Lower leg skin (tissue), 3 donors: ENCODE measurements at regions not wholly inside any gene's neighbourhood (a gene's known extent, or its start where the extent isn't known, plus 50 kb on each side); places are given as distances from the start of the nearest gene placed in this dataset.

Source experiments
- POLR2A ChIP-seq, 2 donors: fragments of 450-650 bp; IDR thresholded peaks; one replicate each; pipeline ENCODE4 v1.6.1; 2016 to 2017; ENCODE audit warnings: antibody characterized with exemption in 2 of 2, mild to moderate bottlenecking in 1 of 2, moderate library complexity in 1 of 2
- TF ChIP-seq, protein P1 (sequence below), 3 donors: fragments of 450-650 bp; IDR thresholded peaks; one replicate each; pipeline ENCODE4 v1.5.1; 2016; ENCODE audit warnings: antibody characterized with exemption in 3 of 3, mild to moderate bottlenecking in 3 of 3, moderate library complexity in 2 of 3

DNA sequence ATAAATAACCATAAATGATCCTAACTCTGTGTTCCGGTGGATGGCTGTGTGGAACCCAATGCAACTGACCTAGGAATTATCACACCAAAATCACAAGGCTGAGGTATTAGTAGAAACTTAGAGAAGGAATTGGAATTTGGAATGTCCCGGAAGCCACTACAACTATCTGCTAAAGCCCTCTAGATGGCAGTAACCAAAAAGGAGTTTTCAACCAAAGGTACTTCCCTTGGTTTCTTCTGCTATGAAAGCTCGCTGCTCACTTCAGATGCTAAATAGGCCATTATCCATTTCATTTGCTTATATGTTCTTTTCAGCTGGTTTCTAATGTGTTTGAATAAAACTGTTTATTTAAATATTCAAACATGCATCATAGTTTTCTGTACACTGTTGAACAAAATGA lies 1589.1 kb upstream of the SPRY2 start:
- no peak for TF ChIP-seq POLR2A (IDR thresholded peaks at IDR 0.05)
- TF ChIP-seq, protein P1, sequence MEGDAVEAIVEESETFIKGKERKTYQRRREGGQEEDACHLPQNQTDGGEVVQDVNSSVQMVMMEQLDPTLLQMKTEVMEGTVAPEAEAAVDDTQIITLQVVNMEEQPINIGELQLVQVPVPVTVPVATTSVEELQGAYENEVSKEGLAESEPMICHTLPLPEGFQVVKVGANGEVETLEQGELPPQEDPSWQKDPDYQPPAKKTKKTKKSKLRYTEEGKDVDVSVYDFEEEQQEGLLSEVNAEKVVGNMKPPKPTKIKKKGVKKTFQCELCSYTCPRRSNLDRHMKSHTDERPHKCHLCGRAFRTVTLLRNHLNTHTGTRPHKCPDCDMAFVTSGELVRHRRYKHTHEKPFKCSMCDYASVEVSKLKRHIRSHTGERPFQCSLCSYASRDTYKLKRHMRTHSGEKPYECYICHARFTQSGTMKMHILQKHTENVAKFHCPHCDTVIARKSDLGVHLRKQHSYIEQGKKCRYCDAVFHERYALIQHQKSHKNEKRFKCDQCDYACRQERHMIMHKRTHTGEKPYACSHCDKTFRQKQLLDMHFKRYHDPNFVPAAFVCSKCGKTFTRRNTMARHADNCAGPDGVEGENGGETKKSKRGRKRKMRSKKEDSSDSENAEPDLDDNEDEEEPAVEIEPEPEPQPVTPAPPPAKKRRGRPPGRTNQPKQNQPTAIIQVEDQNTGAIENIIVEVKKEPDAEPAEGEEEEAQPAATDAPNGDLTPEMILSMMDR (IDR thresholded peaks at IDR 0.05), result no peak
